KMS-11 (cell line): ENCODE measurements at regions not wholly inside any gene's neighbourhood (a gene's known extent, or its start where the extent isn't known, plus 50 kb on each side); places are given as distances from the start of the nearest gene placed in this dataset.

Experiments used
- H2AFZ ChIP-seq: fragments of 200-600 bp; sonication (generic); 2 replicates; pipeline ENCODE4 v1.6.1; 2016; ENCODE audit warnings: antibody characterized with exemption, mixed run types, low read depth
- H3K27ac ChIP-seq: fragments of 200-600 bp; sonication (generic); 2 replicates; pipeline ENCODE4 v1.6.1; 2016; ENCODE audit warnings: mild to moderate bottlenecking, mixed run types
- H3K27me3 ChIP-seq: fragments of 200-600 bp; sonication (generic); 2 replicates; pipeline ENCODE4 v1.6.1; 2017; ENCODE audit warnings: mild to moderate bottlenecking, low read depth, mixed run types, moderate library complexity; ENCODE audit not compliant: insufficient read depth
- H3K36me3 ChIP-seq: fragments of 200-600 bp; sonication (generic); 2 replicates; pipeline ENCODE4 v1.6.1; 2017; ENCODE audit warnings: mild to moderate bottlenecking, mixed run types; ENCODE audit not compliant: insufficient read depth
- H3K4me1 ChIP-seq: fragments of 200-600 bp; sonication (generic); 2 replicates; pipeline ENCODE4 v1.6.1; 2016; ENCODE audit warnings: mild to moderate bottlenecking, low read depth, mixed run types; ENCODE audit not compliant: poor library complexity, severe bottlenecking
- H3K4me2 ChIP-seq: fragments of 200-600 bp; sonication (generic); 2 replicates; pipeline ENCODE4 v1.7.0; 2016; ENCODE audit warnings: mild to moderate bottlenecking, mixed run types
- H3K4me3 ChIP-seq: fragments of 200-600 bp; sonication (generic); IDR thresholded peaks from 2 replicates; pipeline ENCODE4 v1.6.1; 2017; ENCODE audit warnings: low read depth, low read length, mixed read lengths; ENCODE audit not compliant: insufficient read depth
- H3K79me2 ChIP-seq: fragments of 200-600 bp; sonication (generic); 2 replicates; pipeline ENCODE4 v1.6.1; 2016; ENCODE audit warnings: low read depth, mixed run types; ENCODE audit not compliant: insufficient read depth
- H3K9ac ChIP-seq: fragments of 200-600 bp; sonication (generic); 2 replicates; pipeline ENCODE4 v1.6.1; 2016; ENCODE audit warnings: mild to moderate bottlenecking, mixed run types
- H4K20me1 ChIP-seq: fragments of 200-600 bp; sonication (generic); 2 replicates; pipeline ENCODE4 v1.6.1; 2016; ENCODE audit warnings: mild to moderate bottlenecking, mixed run types; ENCODE audit not compliant: insufficient read depth
- TF ChIP-seq, protein P1 (sequence below): fragments of 200-600 bp; sonication (generic); conservative IDR thresholded peaks from 2 replicates; pipeline ENCODE4 v1.6.1; 2017; ENCODE audit warnings: low read depth, mild to moderate bottlenecking, antibody characterized with exemption, low read length, moderate library complexity, mixed read lengths

GRCh38 chr11:19628018-19628417 lies 84.6 kb upstream of the NAV2 start:
- Histone ChIP-seq H3K79me2 (no peaks in the 10 kb centered on the region), H2AFZ (no peak overlapping the region), H4K20me1 (no peaks in the 10 kb centered on the region), H3K36me3 (no peaks in the 10 kb centered on the region), H3K27ac (no peak overlapping the region), H3K4me1 (no peaks in the 10 kb centered on the region), H3K4me3 (no peak overlapping the region), H3K27me3 (no peaks in the 10 kb centered on the region), H3K4me2 (no peak overlapping the region), H3K9ac (no peak overlapping the region)
- TF ChIP-seq, protein P1, sequence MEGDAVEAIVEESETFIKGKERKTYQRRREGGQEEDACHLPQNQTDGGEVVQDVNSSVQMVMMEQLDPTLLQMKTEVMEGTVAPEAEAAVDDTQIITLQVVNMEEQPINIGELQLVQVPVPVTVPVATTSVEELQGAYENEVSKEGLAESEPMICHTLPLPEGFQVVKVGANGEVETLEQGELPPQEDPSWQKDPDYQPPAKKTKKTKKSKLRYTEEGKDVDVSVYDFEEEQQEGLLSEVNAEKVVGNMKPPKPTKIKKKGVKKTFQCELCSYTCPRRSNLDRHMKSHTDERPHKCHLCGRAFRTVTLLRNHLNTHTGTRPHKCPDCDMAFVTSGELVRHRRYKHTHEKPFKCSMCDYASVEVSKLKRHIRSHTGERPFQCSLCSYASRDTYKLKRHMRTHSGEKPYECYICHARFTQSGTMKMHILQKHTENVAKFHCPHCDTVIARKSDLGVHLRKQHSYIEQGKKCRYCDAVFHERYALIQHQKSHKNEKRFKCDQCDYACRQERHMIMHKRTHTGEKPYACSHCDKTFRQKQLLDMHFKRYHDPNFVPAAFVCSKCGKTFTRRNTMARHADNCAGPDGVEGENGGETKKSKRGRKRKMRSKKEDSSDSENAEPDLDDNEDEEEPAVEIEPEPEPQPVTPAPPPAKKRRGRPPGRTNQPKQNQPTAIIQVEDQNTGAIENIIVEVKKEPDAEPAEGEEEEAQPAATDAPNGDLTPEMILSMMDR = no peak

DNA sequence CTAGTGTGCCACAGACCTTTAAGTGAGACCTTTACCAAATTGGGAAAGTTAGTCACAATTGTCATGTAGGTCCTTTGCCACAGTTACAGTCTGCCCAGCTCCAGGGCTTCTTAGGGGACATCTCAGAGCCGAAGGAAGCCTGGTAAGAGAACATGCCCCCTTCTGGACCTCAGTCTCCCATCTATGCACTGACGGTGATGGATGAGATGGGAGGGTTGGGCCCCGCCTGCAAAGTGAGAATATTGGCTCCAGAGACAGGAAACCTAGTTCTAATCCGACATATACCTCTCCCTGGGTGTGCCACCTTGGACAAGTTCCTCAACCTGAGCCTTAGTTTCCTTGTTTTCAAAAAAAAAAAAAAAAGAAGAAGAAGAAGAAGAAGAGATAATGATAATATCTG lies 85.1 kb upstream of the NAV2 start:
- no peak overlapping the region for H3K27ac ChIP-seq
- H2AFZ ChIP-seq = no peak overlapping the region
- no peaks in the 10 kb centered on the region for H4K20me1 ChIP-seq
- no peak overlapping the region for H3K9ac ChIP-seq
- H3K4me2 ChIP-seq = no peak overlapping the region
- H3K27me3 ChIP-seq = no peaks in the 10 kb centered on the region
- no peaks in the 10 kb centered on the region for H3K4me1 ChIP-seq
- H3K4me3 ChIP-seq = no peak overlapping the region
- no peaks in the 10 kb centered on the region for H3K79me2 ChIP-seq
- H3K36me3 ChIP-seq = no peaks in the 10 kb centered on the region
- TF ChIP-seq, protein P1 = no peak

DNA sequence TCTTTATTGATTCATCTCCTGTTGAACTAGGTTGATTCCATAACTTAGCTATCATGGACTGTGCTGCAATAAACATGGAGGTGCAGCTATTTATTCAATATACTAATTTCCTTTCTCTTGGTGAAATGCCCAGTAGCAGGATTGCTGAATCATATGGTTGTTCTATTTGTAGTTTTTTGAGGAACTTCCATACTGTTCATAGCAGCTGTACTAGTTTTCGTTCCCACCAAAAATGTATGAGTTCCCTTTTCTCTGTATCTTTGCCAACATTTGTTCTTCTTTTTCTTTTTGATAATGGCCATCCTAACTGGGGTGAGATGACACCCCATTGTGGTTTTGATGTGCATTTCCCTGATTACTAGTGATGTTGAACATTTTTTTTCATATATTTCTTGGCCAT lies 87.2 kb upstream of the NAV2 start:
- Histone ChIP-seq H3K4me2 (no peak overlapping the region), H3K27me3 (no peaks in the 10 kb centered on the region), H3K4me1 (no peaks in the 10 kb centered on the region), H3K36me3 (no peaks in the 10 kb centered on the region), H2AFZ (no peak overlapping the region), H3K79me2 (no peaks in the 10 kb centered on the region), H3K27ac (no peak overlapping the region), H3K9ac (no peak overlapping the region), H3K4me3 (no peak overlapping the region), H4K20me1 (no peaks in the 10 kb centered on the region)
- TF ChIP-seq, protein P1 = no peak

DNA sequence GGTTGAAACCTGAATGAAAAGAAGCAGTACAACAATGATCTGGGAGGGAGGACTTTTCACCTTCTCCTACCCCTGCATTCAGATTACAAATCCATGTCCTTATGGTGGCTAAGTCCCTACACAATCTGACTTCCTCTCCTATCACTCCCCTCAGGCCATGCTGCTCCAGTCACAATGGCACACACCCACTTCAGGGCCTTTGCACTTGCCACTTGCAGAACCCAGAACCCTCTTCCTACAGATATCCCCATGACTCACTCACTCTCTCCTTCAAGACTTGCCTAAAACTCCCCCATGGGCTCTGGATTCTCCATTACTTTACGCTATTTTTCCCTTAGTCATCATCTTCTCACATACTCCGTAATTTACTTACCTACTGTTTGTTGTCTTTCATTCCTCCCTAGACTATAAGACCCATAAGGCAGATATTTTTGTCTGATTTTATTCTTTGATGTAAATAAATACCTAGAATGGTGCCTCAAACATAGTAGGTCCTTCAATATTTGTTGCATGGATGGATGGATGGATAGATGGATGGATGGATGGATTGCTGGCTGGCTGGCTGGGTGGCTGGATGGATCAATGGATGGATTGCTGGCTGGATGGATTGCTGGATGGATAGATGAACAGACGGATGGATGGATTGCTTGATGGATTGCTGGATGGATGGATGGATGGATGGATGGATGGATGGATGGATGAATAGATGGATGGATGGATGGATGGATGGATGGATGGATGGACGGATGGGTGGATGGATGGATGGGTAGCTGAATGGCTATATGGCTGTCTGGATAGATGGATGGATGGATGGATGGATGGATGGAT lies 94.7 kb upstream of the NAV2 start:
- no peaks in the 10 kb centered on the region for H4K20me1 ChIP-seq
- no peak overlapping the region for H3K4me3 ChIP-seq
- H3K79me2 ChIP-seq = no peaks in the 10 kb centered on the region
- H3K9ac ChIP-seq = no peak overlapping the region
- H3K36me3 ChIP-seq = no peaks in the 10 kb centered on the region
- H3K27me3 ChIP-seq = no peaks in the 10 kb centered on the region
- H3K4me2 ChIP-seq = no peak overlapping the region
- no peaks in the 10 kb centered on the region for H3K4me1 ChIP-seq
- no peak overlapping the region for H2AFZ ChIP-seq
- no peak overlapping the region for H3K27ac ChIP-seq
- TF ChIP-seq, protein P1 = no peak
